ENCODE measurements at regions not wholly inside any gene's neighbourhood (a gene's known extent, or its start where the extent isn't known, plus 50 kb on each side); places are given as distances from the start of the nearest gene placed in this dataset.
"Not testable (repeated sequence)": the region's sequence is repeated elsewhere in the genome, so short reads cannot be mapped to it uniquely, and the experiment has no call there.

- no peak for DNase-seq
Measured at GRCh38 chr3:6655275-6655674, 205.6 kb upstream of the GRM7 start.

- no peak for DNase-seq
Measured at GRCh38 chr3:6657591-6657990, 203.3 kb upstream of the GRM7 start.

- DNase-seq = no peak
Measured at GRCh38 chr3:6667354-6667753, 193.6 kb upstream of the GRM7 start.

- no peak for DNase-seq
Measured at GRCh38 chr3:6671363-6671762, 189.6 kb upstream of the GRM7 start.

GRCh38 chr3:6679510-6679909 lies 181.4 kb upstream of the GRM7 start:
- DNase-seq = no peak

- DNase-seq = no peak
Measured at GRCh38 chr3:6680119-6680806, 180.7 kb upstream of the GRM7 start.

- no peak for DNase-seq
Measured at GRCh38 chr3:6697285-6697684, 163.6 kb upstream of the GRM7 start.

GRCh38 chr3:6697722-6698121 lies 163.2 kb upstream of the GRM7 start:
- no peak for DNase-seq

GRCh38 chr3:6704817-6705216 lies 156.1 kb upstream of the GRM7 start:
- not testable (repeated sequence) for DNase-seq

GRCh38 chr3:6706777-6707176 lies 154.1 kb upstream of the GRM7 start:
- no peak for DNase-seq

GRCh38 chr3:6709178-6709577 lies 151.7 kb upstream of the GRM7 start:
- no peak for DNase-seq

- DNase-seq = no peak
Measured at GRCh38 chr3:6714962-6715361, 146.0 kb upstream of the GRM7 start.

GRCh38 chr3:6716420-6716819 lies 144.5 kb upstream of the GRM7 start:
- DNase-seq = no peak

GRCh38 chr3:6717026-6717943 lies 143.6 kb upstream of the GRM7 start:
- DNase-seq = no peak

GRCh38 chr3:6719999-6720398 lies 140.9 kb upstream of the GRM7 start:
- no peak for DNase-seq

GRCh38 chr3:6721491-6721890 lies 139.4 kb upstream of the GRM7 start:
- DNase-seq = no peak

GRCh38 chr3:6723205-6723604 lies 137.7 kb upstream of the GRM7 start:
- DNase-seq = no peak

GRCh38 chr3:6726811-6727210 lies 134.1 kb upstream of the GRM7 start:
- no peak for DNase-seq

GRCh38 chr3:6732807-6733206 lies 128.1 kb upstream of the GRM7 start:
- no peak for DNase-seq

- no peak for DNase-seq
Measured at GRCh38 chr3:6733699-6734394, 127.1 kb upstream of the GRM7 start.

- DNase-seq = no peak
Measured at GRCh38 chr3:6734395-6734746, 126.5 kb upstream of the GRM7 start.

- DNase-seq = no peak
Measured at GRCh38 chr3:6736836-6737629, 123.9 kb upstream of the GRM7 start.

- DNase-seq = no peak
Measured at GRCh38 chr3:6737630-6738029, 123.3 kb upstream of the GRM7 start.
